DOHH2 (cell line): ENCODE measurements at regions not wholly inside any gene's neighbourhood (a gene's known extent, or its start where the extent isn't known, plus 50 kb on each side); places are given as distances from the start of the nearest gene placed in this dataset.
"Not testable (repeated sequence)": the region's sequence is repeated elsewhere in the genome, so short reads cannot be mapped to it uniquely, and the experiment has no call there.

Experiments used
- H3F3A ChIP-seq: fragments of 200-600 bp; sonication (generic), shearing (Covaris generic); 2 replicates; pipeline ENCODE4 v1.6.0; 2016; ENCODE audit warnings: antibody characterized with exemption, mild to moderate bottlenecking; ENCODE audit not compliant: control insufficient read depth, insufficient read depth
- H3K27ac ChIP-seq: fragments of 200-600 bp; sonication (generic); 2 replicates; pipeline ENCODE4 v1.5.1; 2014; ENCODE audit warnings: low read depth, mild to moderate bottlenecking, low read length, moderate library complexity
- H3K27me3 ChIP-seq: fragments of 200-600 bp; sonication (generic); 2 replicates; pipeline ENCODE4 v1.6.1; 2014; ENCODE audit warnings: mild to moderate bottlenecking, low read length, mixed read lengths; ENCODE audit not compliant: control insufficient read depth
- H3K36me3 ChIP-seq: fragments of 200-600 bp; sonication (generic); 2 replicates; pipeline ENCODE4 v1.6.1; 2014; ENCODE audit warnings: mild to moderate bottlenecking, low read length, moderate library complexity, mixed read lengths; ENCODE audit not compliant: control insufficient read depth
- H3K4me1 ChIP-seq: fragments of 200-600 bp; sonication (generic); 2 replicates; pipeline ENCODE4 v1.6.1; 2014; ENCODE audit warnings: mild to moderate bottlenecking, low read length, mixed read lengths; ENCODE audit not compliant: control insufficient read depth
- H3K4me2 ChIP-seq: fragments of 200-600 bp; sonication (generic); 2 replicates; pipeline ENCODE4 v1.6.0; 2014; ENCODE audit warnings: mild to moderate bottlenecking, low read length, moderate library complexity
- H3K4me3 ChIP-seq: fragments of 200-600 bp; sonication (generic); 2 replicates; pipeline ENCODE4 v1.5.1; 2014; ENCODE audit warnings: mild to moderate bottlenecking, low read length, mixed read lengths
- H3K79me2 ChIP-seq: fragments of 200-600 bp; sonication (generic); 2 replicates; pipeline ENCODE4 v1.6.1; 2014; ENCODE audit warnings: mild to moderate bottlenecking, low read length, mixed read lengths; ENCODE audit not compliant: control insufficient read depth
- H3K9me2 ChIP-seq: fragments of 200-600 bp; sonication (generic); replicated peaks from 2 replicates; pipeline ENCODE4 v1.6.1; 2014; ENCODE audit warnings: mild to moderate bottlenecking, low read length, mixed read lengths; ENCODE audit not compliant: control insufficient read depth
- H3K9me3 ChIP-seq: fragments of 200-600 bp; sonication (generic); 2 replicates; pipeline ENCODE4 v1.6.1; 2014; ENCODE audit warnings: antibody characterized with exemption, low read length, mixed read lengths; ENCODE audit not compliant: control insufficient read depth, insufficient read depth
- H4K20me1 ChIP-seq: fragments of 200-600 bp; sonication (generic); 2 replicates; pipeline ENCODE4 v1.6.0; 2014; ENCODE audit warnings: low read depth, mild to moderate bottlenecking, antibody characterized with exemption, low read length, moderate library complexity; ENCODE audit not compliant: control insufficient read depth, insufficient read depth
- CTCF ChIP-seq: fragments of 200-600 bp; sonication (generic); IDR thresholded peaks from one replicate; pipeline ENCODE4 v1.5.1; 2014; ENCODE audit warnings: antibody characterized with exemption, mild to moderate bottlenecking, low read depth, low read length; ENCODE audit not compliant: poor library complexity, severe bottlenecking
- EZH2phosphoT487 ChIP-seq: fragments of 200-600 bp; sonication (generic); IDR thresholded peaks from 2 replicates; pipeline ENCODE4 v1.6.1; 2017; ENCODE audit warnings: borderline replicate concordance, mild to moderate bottlenecking, antibody characterized with exemption, low read length, moderate library complexity, mixed read lengths

- Histone ChIP-seq H3K9me3 (no peaks in the 10 kb centered on the region), H3K4me3 (no peak overlapping the region), H3K79me2 (no peaks in the 10 kb centered on the region), H3F3A (0 out of 2 replicates have a peak, but pooled peaks cover 4% of the 10 kb centered on the region), H3K4me2 (no peak overlapping the region), H3K27me3 (peaks cover 15% of the 10 kb centered on the region), H3K36me3 (no peaks in the 10 kb centered on the region), H3K27ac (no peak overlapping the region), H4K20me1 (no peaks in the 10 kb centered on the region), H3K4me1 (peaks cover 9% of the 10 kb centered on the region), H3K9me2 (no peaks in the 10 kb centered on the region)
- no peak for TF ChIP-seq EZH2phosphoT487
Measured at GRCh38 chr12:96112733-96113132, 77.3 kb upstream of the LTA4H start.

GRCh38 chr12:96117460-96117859 lies 76.7 kb upstream of the ELK3 start:
- Histone ChIP-seq H3K4me2 (no peak overlapping the region), H3K4me3 (no peak overlapping the region), H3K36me3 (no peaks in the 10 kb centered on the region), H3K4me1 (peaks cover 4% of the 10 kb centered on the region; the same call in 1 of the 2 replicates), H3K9me2 (no peaks in the 10 kb centered on the region), H3K27ac (no peak overlapping the region), H3F3A (no peaks in the 10 kb centered on the region), H3K79me2 (no peaks in the 10 kb centered on the region), H4K20me1 (no peaks in the 10 kb centered on the region), H3K9me3 (no peaks in the 10 kb centered on the region), H3K27me3 (peaks cover 9% of the 10 kb centered on the region)
- TF ChIP-seq CTCF, result no peak
- no peak for TF ChIP-seq EZH2phosphoT487

GRCh38 chr12:96120359-96121100 lies 73.6 kb upstream of the ELK3 start:
- no peaks in the 10 kb centered on the region for H4K20me1 ChIP-seq
- H3K4me1 ChIP-seq, result peaks cover 4% of the 10 kb centered on the region; the same call in 1 of the 2 replicates
- H3K9me2 ChIP-seq, result no peaks in the 10 kb centered on the region
- H3K4me2 ChIP-seq, result no peak overlapping the region
- no peaks in the 10 kb centered on the region for H3F3A ChIP-seq
- no peak overlapping the region for H3K4me3 ChIP-seq
- no peak for TF ChIP-seq EZH2phosphoT487
- no peak for TF ChIP-seq CTCF
- H3K27me3 ChIP-seq, result no peaks in the 10 kb centered on the region
- no peaks in the 10 kb centered on the region for H3K36me3 ChIP-seq
- H3K9me3 ChIP-seq, result no peaks in the 10 kb centered on the region
- H3K27ac ChIP-seq, result no peak overlapping the region
- H3K79me2 ChIP-seq, result no peaks in the 10 kb centered on the region

- no peaks in the 10 kb centered on the region for H3F3A ChIP-seq
- no peaks in the 10 kb centered on the region for H3K36me3 ChIP-seq
- H3K4me2 ChIP-seq, result no peak overlapping the region
- no peaks in the 10 kb centered on the region for H3K79me2 ChIP-seq
- no peaks in the 10 kb centered on the region for H3K9me2 ChIP-seq
- no peaks in the 10 kb centered on the region for H3K9me3 ChIP-seq
- H3K4me1 ChIP-seq, result peaks cover 4% of the 10 kb centered on the region; the same call in 1 of the 2 replicates
- H4K20me1 ChIP-seq, result no peaks in the 10 kb centered on the region
- H3K27me3 ChIP-seq, result no peaks in the 10 kb centered on the region
- no peak for TF ChIP-seq CTCF
- TF ChIP-seq EZH2phosphoT487, result no peak
- no peak overlapping the region for H3K4me3 ChIP-seq
- no peak overlapping the region for H3K27ac ChIP-seq
Measured at GRCh38 chr12:96121271-96121711, 72.9 kb upstream of the ELK3 start.

GRCh38 chr12:96128292-96128691 lies 65.9 kb upstream of the ELK3 start:
- H3K9me2 ChIP-seq, H3K4me2 ChIP-seq, H3F3A ChIP-seq, H4K20me1 ChIP-seq, H3K36me3 ChIP-seq, H3K27ac ChIP-seq, H3K4me1 ChIP-seq, H3K4me3 ChIP-seq, H3K9me3 ChIP-seq, H3K79me2 ChIP-seq, H3K27me3 ChIP-seq: not testable (repeated sequence)
